Muscle of back (tissue), 3 donors: ENCODE measurements at regions not wholly inside any gene's neighbourhood (a gene's known extent, or its start where the extent isn't known, plus 50 kb on each side); places are given as distances from the start of the nearest gene placed in this dataset.

Experiments used
- DNase-seq, 3 donors: peaks; one replicate each; pipeline versions ENCODE4 v3.0.0 to v3.0.0-alpha.2; 2013

DNA sequence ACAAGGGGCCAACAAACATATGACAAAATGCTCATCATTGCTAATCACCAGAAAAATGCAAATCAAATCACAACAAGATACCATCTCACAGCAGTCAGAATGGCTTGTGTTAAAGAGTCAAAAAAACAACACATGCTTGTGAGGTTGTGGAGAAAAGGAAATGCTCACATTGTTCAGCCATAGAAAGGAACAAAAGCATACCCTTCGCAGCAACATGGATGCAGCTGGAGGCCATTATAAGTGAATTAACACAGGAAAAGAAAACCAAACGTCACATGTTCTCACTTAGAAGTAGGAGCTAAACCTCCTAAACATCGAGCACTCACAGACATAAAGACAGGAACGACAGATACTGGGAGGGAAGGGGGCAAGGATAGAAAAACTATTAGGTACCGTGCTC, 678.4 kb upstream of the GRM7 start:
- no peak for DNase-seq

DNA sequence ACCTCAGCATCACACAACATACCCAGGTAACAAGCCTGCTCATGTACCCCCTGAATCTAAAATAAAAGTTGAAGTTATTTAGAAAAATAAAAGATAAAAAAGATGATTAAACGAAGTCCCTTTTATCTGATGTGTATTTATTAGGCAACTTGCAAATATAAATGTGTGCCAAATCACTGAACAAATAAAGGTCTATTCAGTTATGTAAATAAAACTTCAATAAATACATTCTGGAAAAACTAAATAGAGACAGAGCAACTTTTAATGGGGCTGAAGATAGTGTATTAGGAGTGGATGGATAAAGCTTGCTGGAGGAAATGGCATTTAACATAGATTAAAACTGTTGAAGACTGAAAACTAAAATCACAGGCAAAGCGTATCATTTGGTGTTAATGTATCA, 678.0 kb upstream of the GRM7 start:
- no peak for DNase-seq

DNA sequence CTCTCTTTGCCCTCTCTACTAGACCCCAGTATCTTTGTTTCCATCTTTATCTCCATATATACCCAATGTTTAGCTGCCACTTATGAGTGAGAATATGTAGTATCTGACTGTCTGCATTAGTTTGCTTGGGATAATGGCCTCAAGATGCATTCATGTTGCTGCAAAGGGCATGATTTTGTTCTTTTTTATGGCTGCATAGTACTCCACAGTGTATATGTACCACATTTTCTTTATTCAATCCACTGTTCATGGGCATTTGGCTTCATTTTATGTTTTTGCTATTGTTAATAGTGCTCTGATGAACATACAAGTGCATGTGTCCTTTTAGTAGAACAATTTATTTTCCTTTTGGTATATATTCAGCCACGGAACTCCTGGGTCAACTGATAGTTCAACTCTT, 671.5 kb upstream of the GRM7 start:
- DNase-seq: no peak

DNA sequence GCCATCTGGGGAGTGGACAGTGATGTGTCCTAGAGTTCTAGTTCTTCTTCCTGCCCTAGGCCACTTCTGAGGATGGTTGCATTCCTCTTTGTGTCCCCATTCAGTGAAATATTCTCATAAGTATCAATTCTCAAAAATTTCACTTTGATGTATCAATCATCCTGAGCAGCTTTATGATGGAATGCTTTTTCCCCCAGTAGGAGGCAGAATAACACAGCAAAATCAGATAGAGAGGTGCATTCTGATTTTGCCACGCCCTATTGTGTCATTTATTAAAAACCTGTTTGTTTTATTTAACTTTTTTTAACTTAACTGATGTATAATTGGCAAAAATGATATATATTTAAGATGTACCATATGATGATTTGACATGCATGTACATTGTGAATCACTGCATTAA, 656.0 kb upstream of the GRM7 start:
- no peak for DNase-seq

DNA sequence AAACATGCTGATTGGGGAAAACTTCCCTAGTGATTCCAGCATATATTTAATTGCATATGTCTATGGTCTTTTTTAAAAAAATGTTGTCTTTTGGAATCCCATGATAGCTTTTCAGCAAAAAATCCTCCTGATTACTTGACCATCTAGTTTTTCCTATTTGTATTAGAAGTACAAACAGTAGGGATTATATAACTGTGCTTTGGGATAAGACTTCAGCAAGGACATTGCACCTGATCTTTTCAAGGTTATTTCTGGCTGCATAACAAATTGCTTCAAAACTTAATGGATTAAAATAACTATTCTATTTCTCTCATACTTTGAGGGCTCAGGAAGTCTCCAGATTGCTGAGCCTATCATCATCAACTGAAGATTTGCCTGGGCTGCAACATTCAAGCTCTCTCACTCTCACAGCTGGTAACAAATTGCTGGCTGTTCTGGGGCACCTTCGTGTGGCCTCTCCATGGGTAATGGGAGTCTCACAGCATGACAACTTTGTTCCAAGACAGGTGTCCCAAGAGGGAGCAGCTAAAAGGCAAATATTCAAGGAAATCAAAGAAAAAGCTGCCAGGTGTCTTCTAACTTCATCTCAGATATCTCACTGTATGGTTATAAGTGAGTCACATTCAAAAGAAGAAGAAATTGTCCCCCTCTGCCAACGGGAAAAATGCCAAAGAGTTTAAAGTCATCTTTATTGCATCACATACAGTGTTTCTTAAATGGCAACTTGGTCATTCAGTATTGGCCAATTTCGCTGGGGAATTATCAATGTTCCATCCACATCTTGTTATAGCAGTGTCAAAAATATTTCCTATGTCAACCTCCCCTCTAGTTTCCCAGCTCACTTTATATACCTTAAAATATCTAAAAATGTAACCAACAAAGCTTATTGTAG, 644.5 kb upstream of the GRM7 start:
- DNase-seq: no peak

DNA sequence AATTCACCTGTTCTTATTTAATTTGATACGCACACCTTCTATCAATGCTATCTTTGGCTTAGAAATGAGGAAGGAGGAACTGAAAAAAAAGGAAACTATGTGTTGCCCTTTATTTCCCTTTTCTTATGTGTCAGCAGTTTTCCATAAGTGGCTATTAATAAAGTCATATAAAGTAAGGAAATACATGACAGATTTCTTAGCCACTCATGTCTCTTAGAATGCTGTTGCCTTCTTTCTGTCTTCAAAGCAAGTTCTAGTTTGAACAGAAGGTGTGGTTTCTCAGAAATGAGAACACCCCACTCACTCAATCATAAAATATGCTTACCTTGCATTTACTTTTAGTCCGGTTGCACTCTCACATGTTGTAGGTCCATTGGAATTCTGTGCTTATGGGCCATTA, 640.5 kb upstream of the GRM7 start:
- no peak for DNase-seq

DNA sequence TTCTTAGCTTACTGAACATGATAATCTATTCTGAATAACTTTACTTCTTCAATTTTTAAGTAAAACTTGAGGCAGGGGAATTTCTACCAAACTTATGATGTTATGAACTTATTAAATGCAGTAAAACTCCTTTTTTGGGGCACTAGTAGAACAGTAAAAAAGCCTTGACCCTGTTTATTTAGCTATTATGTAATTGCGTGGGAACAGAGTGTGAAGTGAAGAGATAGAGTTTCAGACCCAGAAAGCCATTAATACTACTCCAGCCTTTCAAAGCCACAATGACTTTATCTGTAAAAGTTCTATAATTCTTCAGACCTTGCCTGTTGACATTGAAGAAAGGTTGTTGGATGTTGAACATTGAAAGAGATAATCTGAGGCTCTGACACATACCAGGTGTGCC, 638.8 kb upstream of the GRM7 start:
- no peak for DNase-seq

DNA sequence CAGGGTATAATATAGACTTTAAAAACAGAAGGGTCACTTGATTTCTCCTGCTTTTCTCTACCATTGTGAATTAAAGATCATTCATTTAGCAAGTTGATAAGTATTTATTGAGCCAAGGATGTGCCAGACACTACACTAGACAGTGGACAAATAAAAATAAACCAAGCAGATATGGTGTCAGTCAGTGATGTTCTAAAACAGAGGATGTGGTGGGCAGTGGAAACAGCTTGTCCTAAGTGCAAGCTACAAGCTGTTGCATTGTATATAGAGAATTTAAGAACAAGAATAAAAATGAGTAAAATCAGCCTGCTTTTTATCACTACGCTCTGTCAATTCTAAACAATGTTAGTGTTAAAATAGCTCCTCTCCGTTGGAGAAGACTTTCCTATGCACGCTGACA, 637.3 kb upstream of the GRM7 start:
- no peak for DNase-seq

DNA sequence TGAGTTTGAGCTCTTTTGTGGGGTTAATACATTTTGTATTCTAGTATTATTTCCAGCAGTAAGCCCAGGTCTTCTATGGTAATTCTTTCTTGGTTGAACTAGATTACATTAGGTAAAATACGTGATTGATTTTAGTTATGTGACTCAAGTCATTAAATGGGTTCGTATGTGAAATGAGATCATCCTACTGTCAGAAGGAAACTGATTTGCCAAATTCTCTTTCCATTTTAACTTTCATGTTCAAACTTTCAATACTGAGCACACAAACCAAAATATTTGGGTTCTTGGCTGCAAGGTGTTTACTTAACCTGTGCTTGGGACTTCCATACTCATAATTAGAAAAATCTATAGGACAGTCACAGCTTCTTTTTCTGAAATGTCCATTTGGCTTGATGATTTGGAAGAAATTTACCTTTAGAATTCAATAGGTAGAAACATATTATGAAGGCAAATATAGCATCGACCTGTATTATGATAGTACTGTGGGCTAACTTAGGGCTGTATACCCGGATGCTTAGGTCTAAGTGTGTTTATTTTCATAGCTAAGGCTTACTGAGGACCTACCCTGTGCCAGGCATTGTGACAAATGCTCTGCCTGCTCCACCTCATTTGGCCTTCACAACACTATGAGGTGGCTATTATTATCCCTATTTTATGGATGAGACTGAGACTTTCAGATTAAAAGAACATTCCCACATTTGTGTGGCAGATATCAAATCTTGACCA, 631.8 kb upstream of the GRM7 start:
- no peak for DNase-seq

DNA sequence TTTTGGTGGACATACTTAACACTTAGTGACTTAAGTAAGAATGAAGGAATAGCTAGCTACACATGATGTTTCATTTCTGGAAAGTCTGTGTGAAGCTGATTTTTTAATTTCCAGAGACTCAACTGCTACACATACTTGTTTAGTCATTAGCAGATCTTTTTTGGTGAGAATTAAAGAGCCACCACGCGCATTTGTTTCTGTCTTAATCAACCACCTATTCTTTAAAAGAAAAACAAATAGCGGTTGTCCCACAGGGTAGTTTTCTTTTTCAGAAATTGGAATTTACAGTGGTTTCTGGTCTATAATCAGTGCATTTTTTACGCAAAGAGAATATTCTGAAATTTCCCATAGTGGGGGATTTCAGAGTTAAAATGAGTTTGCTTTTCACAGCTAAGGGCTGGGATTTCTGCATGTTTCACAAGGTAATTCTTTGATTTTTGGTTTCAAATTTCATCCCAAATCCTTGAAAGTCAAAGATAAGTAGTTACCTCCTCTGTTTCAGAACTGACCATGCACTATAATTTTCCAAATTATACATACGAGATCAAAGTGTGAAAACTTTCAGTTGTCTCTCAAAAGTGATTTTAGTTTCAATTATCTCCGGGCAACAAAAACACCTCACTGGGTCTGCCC, 631.0 kb upstream of the GRM7 start:
- no peak for DNase-seq

DNA sequence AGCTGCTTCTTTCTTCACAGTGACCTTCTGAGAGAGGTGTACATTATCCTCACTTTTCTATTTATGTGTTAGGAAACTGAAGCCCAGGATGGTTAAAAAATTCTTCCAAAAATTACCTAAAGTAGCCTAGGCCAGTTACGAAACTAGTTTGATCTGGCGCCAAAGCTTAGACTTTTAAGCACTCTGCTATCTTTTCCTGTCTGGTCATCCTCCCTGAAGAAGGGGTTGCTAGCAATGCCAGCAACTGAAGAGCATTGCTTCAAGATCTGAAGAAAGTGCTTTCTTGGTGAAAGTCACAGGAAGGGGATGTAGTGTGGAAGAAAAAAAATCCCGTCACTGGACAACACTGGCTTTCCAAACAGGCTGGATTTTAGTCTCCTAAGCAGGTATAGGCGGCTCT, 618.8 kb upstream of the GRM7 start:
- no peak for DNase-seq

DNA sequence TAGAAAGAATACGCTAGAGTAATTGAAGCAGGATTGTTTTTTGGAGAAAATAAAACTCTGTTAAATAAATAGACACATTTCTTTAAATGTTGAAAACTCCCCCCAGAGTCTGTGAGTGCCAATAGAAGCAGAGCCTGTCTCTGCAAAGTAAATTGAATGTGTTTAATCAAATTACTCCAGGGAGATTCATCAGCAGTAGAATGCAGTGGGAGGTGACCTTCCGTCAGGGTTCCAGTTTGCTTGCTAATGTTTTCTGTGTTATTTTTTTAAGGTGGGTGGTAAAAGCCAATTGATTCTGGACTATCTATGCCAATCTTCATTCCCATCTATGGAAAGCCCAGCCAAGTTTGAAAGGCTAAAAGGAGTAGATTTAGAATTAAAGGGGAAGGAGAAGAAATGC, 612.4 kb upstream of the GRM7 start:
- peak in 1 of 3 donors; percentile 42 for DNase-seq

DNA sequence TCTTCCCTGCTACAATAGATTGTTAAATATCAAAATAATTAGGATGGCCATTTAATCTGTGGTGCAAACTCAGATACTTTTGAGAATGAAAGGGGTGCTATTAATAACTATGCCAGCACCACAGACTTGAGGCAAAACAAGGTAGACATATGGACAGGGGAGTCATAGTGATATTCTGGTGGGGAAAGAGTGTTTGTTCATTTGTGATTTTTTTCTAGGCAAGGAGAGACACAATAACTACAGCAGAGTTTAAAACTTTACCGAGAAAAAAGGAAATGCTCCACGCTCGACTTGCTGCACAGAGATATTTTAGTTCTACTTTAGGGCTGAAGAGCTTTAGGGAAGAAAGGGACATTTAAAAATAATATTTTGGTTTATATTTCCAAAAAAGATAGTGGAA, 611.2 kb upstream of the GRM7 start:
- DNase-seq: no peak

DNA sequence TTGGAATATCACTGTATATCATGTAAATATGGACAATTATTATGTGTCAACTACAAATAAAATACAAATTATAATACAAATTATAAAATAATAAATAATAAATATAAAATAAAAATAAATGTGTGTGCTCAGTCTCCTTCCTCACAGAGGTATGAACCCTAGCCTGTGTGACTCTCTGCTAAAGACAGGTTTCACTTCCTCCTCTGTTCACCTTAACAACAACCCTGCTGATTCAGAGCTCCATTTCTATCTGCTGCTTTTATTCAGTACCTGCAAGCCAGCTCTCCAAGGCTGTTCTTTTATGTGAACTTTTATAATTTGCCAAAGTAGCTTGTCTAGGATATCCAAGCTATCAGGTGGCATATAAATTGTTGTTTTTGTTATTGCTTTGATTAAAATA, 610.7 kb upstream of the GRM7 start:
- no peak for DNase-seq

DNA sequence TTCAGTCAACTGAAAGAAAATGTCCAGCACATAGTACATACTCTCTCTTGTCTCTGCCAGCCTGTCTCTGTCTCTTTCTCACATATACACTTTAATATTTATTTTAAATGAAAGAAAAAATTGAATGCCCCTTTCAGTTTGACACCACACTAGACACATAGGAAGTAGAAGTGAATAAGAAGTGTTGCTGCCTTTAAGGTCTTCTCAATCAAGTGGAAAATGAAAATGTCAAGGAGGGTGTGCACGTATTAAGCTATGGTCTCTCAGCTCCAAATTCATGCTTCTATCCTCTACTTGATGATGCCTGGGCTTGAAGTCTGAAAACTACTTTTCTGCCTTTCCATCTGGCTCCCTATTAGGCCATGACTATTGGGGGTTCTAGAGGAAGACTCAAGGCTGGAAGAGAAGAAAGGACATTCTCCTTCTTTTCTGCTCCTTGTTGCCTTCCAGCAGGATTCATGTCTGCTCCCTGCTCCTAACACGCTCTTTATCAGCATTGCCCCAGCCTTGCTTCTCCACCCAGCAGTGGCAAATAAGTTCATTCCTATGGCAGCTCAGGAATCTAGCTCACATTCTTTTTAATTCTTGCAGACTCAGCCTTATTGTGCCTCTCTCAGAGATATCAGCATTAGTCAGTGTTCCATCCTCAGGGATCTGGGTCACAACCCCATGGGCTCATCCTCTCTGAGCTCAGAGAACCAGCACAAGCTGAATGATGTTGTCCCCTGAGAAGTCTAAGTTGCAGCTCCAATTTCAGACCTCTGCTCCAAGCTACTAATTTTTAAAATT, 609.1 kb upstream of the GRM7 start:
- DNase-seq: no peak

DNA sequence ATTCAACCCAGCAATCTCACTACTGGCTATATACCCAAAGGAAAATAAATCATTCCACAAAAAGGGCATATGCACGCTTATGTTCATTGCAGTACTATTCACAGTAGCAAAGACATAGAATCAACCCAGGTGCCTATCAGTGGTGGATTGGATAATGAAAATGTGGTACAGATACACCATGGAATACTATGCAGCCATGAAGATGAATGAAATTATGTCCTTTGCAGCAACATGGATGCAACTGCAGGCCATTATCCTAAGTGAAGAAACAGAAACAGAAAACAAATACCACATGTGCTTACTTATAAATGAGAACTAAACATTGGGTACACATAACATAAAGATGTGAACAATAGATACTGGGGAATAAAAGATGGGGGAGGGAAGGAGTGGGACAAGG, 606.4 kb upstream of the GRM7 start:
- no peak for DNase-seq

DNA sequence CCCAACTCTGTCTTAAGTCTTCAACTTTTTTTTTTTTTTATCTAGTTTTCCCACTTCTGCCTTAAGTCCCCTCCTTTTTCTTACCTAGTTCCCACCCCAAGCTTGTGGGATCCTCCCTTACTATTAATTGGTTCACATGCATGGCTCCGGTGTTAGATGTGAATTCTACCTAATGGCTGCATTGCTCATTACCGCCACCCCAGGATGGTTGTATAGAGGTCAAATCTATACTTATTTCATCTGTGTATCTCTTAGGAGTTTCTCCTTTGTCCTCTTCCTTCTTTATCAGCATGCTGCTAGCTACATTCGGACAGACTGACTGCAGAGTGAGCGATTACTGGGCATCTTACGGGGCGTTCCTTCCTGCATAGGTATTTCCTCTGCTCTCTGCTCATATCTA, 605.7 kb upstream of the GRM7 start:
- DNase-seq: no peak

DNA sequence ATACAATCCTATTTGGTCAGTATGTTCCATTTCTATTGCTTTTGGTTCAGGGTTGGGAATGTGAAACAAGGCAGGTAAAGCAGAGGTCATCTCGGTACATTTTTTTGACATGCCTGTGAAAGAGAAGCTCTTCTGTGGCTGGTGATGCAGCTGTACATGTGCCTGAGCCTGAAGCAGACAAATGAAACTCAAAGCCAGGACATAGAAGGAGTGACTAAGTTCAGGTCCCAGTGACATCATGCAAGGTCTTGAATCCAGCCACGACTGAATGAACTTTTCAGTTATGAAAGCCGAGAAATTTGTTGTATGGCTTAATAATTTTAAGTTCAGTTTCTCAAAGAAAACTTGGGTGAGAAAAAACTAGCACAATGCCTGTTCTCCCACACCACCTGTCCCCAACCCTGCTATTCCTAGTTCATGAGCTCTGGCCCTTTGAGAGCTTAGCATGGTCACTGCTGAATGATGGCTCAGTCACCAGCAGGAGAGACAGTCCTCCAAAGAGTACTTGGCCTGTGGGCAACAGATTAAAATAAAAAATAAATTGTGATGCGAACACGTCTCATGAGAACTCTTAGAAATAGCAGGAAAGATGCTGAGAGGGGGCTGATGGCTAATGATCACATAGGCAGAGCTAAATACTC, 600.2 kb upstream of the GRM7 start:
- no peak for DNase-seq

DNA sequence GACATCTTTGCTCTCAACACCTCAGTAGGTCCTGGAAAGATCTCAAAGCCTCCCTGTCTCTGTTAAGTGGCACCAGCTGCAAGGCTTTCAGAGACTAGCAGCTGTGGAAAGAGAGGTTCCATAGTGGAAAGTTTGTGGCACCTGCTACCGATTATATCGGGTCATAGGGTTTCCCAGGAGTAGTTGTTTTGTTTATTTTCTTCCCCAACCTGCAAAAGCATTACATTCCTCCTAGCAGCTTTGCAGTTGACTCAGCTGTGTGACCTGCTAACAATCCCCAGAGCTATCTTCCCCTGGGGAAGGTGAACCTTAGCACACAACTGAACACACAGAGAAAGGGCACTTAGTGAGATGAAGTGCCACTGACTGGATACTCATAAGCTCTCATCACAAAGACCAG, 598.9 kb upstream of the GRM7 start:
- DNase-seq: peak in 1 of 3 donors; percentile 37

DNA sequence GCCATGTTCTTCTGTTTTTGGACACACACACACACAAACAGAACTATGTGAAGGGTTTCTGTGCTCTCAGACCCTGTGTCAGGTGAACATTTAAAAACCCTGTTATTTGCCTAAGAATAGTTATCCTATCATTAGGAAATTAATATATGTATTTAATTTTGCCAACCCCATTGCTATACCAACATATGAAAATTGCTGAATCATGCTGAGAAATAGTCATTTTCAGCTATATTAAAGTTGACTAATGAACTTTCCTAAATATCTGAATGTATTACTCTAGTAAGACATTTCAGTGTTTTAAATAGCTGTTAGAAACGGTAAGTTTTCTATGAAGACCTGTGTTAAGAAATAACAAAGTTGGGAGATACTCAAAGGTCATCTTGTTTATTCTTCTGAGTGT, 596.9 kb upstream of the GRM7 start:
- DNase-seq: no peak

DNA sequence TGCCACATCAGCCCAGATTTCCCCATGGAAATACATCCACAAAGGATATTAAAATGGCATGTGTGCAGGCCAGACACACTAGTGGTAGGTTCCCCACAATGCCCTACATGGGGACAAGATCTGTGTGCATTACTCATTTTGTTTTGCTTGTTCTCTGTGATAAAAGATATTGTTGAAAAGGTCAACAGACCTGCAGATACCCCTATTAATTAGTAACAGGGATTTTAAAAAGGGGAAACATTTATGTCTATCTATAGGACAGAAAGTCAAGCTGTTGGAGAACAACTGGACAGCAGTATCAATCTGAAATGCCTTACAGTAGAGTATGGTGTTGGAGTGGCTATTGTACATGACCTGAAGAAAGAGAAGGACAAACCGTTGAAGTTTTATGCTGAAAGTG, 596.0 kb upstream of the GRM7 start:
- no peak for DNase-seq

DNA sequence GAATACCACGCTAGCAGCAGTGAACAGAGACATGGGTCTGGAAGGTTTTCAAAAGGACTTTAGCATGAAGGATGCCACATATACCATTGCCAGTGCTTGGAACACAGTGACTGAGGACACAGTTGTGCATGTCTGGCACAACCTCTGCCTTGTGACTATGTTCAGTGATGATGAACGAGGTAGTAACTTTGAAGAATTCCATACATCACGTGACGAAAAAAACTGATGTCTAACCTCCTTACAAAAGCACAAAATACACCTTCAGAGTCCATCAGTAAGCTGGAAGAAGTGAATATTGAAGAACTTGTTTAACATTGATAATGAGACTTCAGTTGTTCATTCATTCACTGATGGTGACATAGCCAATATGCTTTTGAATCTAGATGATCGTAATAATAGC, 594.8 kb upstream of the GRM7 start:
- DNase-seq: no peak
